H1 (cell line): ENCODE measurements at regions not wholly inside any gene's neighbourhood (a gene's known extent, or its start where the extent isn't known, plus 50 kb on each side); places are given as distances from the start of the nearest gene placed in this dataset.

Source experiments
- CTCF ChIA-PET: fragments of 300-600 bp; sonication (Branson Sonifier 250); formaldehyde crosslinking; loops from one replicate; lab custom pipeline; 2021; ENCODE audit not compliant: partially characterized antibody; lab: Charles Lee
- POLR2A ChIA-PET: fragments of 300-600 bp; sonication (Branson Sonifier 250); formaldehyde crosslinking; loops from one replicate; lab custom pipeline; 2021; ENCODE audit warnings: inconsistent platforms; ENCODE audit not compliant: partially characterized antibody; lab: Charles Lee
- DNase-seq, 2 experiments: peaks; one replicate each; pipeline versions ENCODE4 v3.0.0 to v3.0.0-alpha.2; 2010 to 2022; ENCODE audit warnings: low spot score in 2 of 2, low read depth in 1 of 2, mixed read lengths in 1 of 2
- FAIRE-seq: peaks from 2 replicates; lab custom pipeline; 2011; peaks lifted over from hg19 to GRCh38; lab: Jason Lieb, UNC
- H2AFZ ChIP-seq: 2 replicates; pipeline ENCODE4 v1.8.1; 2012; ENCODE audit warnings: low read length, inconsistent platforms
- H2AK5ac ChIP-seq: 2 replicates; pipeline ENCODE4 v1.6.1; 2013; ENCODE audit warnings: low read depth, low read length
- H2BK120ac ChIP-seq: replicated peaks from 2 replicates; pipeline ENCODE3; 2013; ENCODE audit warnings: low read depth, low read length, inconsistent platforms
- H2BK12ac ChIP-seq: 2 replicates; pipeline ENCODE4 v1.6.1; 2013; ENCODE audit warnings: low read depth, low read length
- H2BK15ac ChIP-seq: 2 replicates; pipeline ENCODE4 v1.6.1; 2013; ENCODE audit warnings: low read length
- H2BK20ac ChIP-seq: 2 replicates; pipeline ENCODE4 v1.6.1; 2013; ENCODE audit warnings: low read length
- H2BK5ac ChIP-seq: 2 replicates; pipeline ENCODE4 v1.6.1; 2013; ENCODE audit warnings: low read depth, low read length
- H3K14ac ChIP-seq: 2 replicates; pipeline ENCODE4 v1.6.1; 2013; ENCODE audit warnings: inconsistent platforms; ENCODE audit not compliant: insufficient read length
- H3K18ac ChIP-seq: 2 replicates; pipeline ENCODE4 v1.6.1; 2013; ENCODE audit warnings: low read length; ENCODE audit errors: extremely low read depth
- H3K23ac ChIP-seq: 2 replicates; pipeline ENCODE4 v1.6.1; 2013; ENCODE audit warnings: inconsistent platforms; ENCODE audit not compliant: insufficient read length
- H3K23me2 ChIP-seq: 2 replicates; pipeline ENCODE4 v1.6.1; 2013; ENCODE audit warnings: low read depth, low read length
- H3K27ac ChIP-seq: 2 replicates; pipeline ENCODE4 v1.6.1; 2011; ENCODE audit warnings: low read depth, low read length, inconsistent platforms
- H3K27me3 ChIP-seq, 4 experiments: replicated peaks in 1 of 4; 1 replicate in 1 of 4; 2 replicates in 3 of 4; pipeline versions ENCODE4 v1.6.1 to v1.8.1; 2011 to 2013; ENCODE audit warnings: low read length in 3 of 4, mild to moderate bottlenecking in 3 of 4, inconsistent platforms in 2 of 4, mixed read lengths in 2 of 4, moderate library complexity in 1 of 4; ENCODE audit not compliant: control insufficient read depth in 3 of 4, insufficient read depth in 3 of 4; ENCODE audit errors: extremely low read depth in 1 of 4
- H3K36me3 ChIP-seq, 4 experiments: 2 replicates each; pipeline versions ENCODE4 v1.6.1 to v1.8.1; 2011 to 2013; ENCODE audit warnings: mild to moderate bottlenecking in 4 of 4, low read length in 3 of 4, moderate library complexity in 2 of 4, control low read depth in 1 of 4, inconsistent platforms in 1 of 4; ENCODE audit not compliant: insufficient read depth in 4 of 4, control insufficient read depth in 2 of 4
- H3K4ac ChIP-seq: replicated peaks from 2 replicates; pipeline ENCODE3; 2013; ENCODE audit warnings: low read length, low read depth, mixed read lengths, inconsistent platforms; ENCODE audit not compliant: insufficient read length
- H3K4me1 ChIP-seq, 4 experiments: replicated peaks in 1 of 4; 1 replicate in 1 of 4; 2 replicates in 3 of 4; pipeline versions ENCODE4 v1.6.1 to v1.8.1; 2011 to 2013; ENCODE audit warnings: low read length in 3 of 4, inconsistent platforms in 2 of 4, mixed read lengths in 1 of 4; ENCODE audit not compliant: insufficient read depth in 4 of 4, control insufficient read depth in 3 of 4
- H3K4me2 ChIP-seq, 2 experiments: 2 replicates each; pipeline versions ENCODE4 v1.6.1 to v1.8.1; 2011 to 2013; ENCODE audit warnings: low read depth in 2 of 2, low read length in 2 of 2, control low read depth in 1 of 2, inconsistent platforms in 1 of 2, mild to moderate bottlenecking in 1 of 2; ENCODE audit not compliant: insufficient read depth in 1 of 2
- H3K4me3 ChIP-seq, 4 experiments: fragments of 200-600, 300-600 bp in 1 of 4; sonication (generic), shearing (Covaris generic), sonication (Bioruptor Twin) in 1 of 4; 2 replicates each; pipeline versions ENCODE4 v1.5.1 to v1.8.1; 2011 to 2016; ENCODE audit warnings: low read length in 4 of 4, low read depth in 3 of 4, control low read depth in 2 of 4, inconsistent platforms in 2 of 4, mild to moderate bottlenecking in 2 of 4, mixed read lengths in 1 of 4, moderate library complexity in 1 of 4; ENCODE audit not compliant: insufficient read depth in 2 of 4; ENCODE audit errors: extremely low read depth in 1 of 4
- H3K56ac ChIP-seq: replicated peaks from 2 replicates; pipeline ENCODE3; 2013; ENCODE audit warnings: low read depth, mild to moderate bottlenecking, mixed read lengths, low read length, inconsistent platforms; ENCODE audit not compliant: insufficient read length
- H3K79me1 ChIP-seq: 2 replicates; pipeline ENCODE4 v1.6.1; 2013; ENCODE audit warnings: low read depth, low read length, control low read depth
- H3K79me2 ChIP-seq, 2 experiments: 2 replicates each; pipeline versions ENCODE4 v1.6.1 to v1.8.1; 2012 to 2013; ENCODE audit warnings: low read length in 2 of 2, mild to moderate bottlenecking in 2 of 2, inconsistent platforms in 1 of 2; ENCODE audit not compliant: insufficient read depth in 2 of 2, control insufficient read depth in 1 of 2
- H3K9ac ChIP-seq, 4 experiments: replicated peaks in 1 of 4; 1 replicate in 1 of 4; 2 replicates in 3 of 4; pipeline versions ENCODE4 v1.6.1 to v1.8.1; 2011 to 2013; ENCODE audit warnings: low read depth in 3 of 4, low read length in 3 of 4, control low read depth in 2 of 4, mild to moderate bottlenecking in 2 of 4, moderate library complexity in 2 of 4, inconsistent platforms in 1 of 4; ENCODE audit errors: extremely low read depth in 1 of 4
- H3K9me3 ChIP-seq, 2 experiments: 2 replicates each; pipeline versions ENCODE4 v1.6.1 to v1.8.1; 2012 to 2013; ENCODE audit warnings: mild to moderate bottlenecking in 2 of 2, moderate library complexity in 2 of 2, control low read depth in 1 of 2, inconsistent platforms in 1 of 2, low read depth in 1 of 2, low read length in 1 of 2, mixed read lengths in 1 of 2; ENCODE audit not compliant: insufficient read depth in 2 of 2
- H4K20me1 ChIP-seq, 2 experiments: replicated peaks in 1 of 2; 2 replicates each; pipeline versions ENCODE3 to v1.8.1; 2011 to 2013; ENCODE audit warnings: inconsistent platforms in 2 of 2, low read length in 2 of 2, mild to moderate bottlenecking in 1 of 2; ENCODE audit not compliant: insufficient read depth in 2 of 2, control insufficient read depth in 1 of 2
- H4K5ac ChIP-seq: 2 replicates; pipeline ENCODE4 v1.6.1; 2013; ENCODE audit warnings: low read length, low read depth, mixed read lengths, inconsistent platforms; ENCODE audit not compliant: insufficient read length
- H4K8ac ChIP-seq: 2 replicates; pipeline ENCODE4 v1.8.0; 2013; ENCODE audit warnings: mild to moderate bottlenecking, moderate library complexity, low read length, inconsistent platforms; ENCODE audit not compliant: insufficient read depth; ENCODE audit errors: extremely low read depth
- H4K91ac ChIP-seq: replicated peaks from 2 replicates; pipeline ENCODE3; 2013; ENCODE audit warnings: low read length, mixed read lengths, inconsistent platforms; ENCODE audit not compliant: insufficient read length
- ATF3 ChIP-seq: IDR thresholded peaks from 2 replicates; pipeline ENCODE4 v1.6.1; 2011; ENCODE audit warnings: low read depth, mild to moderate bottlenecking, low read length; ENCODE audit not compliant: insufficient read depth
- E2F6 ChIP-seq: IDR thresholded peaks from 2 replicates; pipeline ENCODE4 v1.6.1; 2012; ENCODE audit warnings: inconsistent platforms
- EGR1 ChIP-seq: IDR thresholded peaks from 2 replicates; pipeline ENCODE4 v1.6.1; 2011; ENCODE audit warnings: low read depth, low read length, borderline replicate concordance
- EP300 ChIP-seq, 2 experiments: IDR thresholded peaks; 1 replicate in 1 of 2; 2 replicates in 1 of 2; pipeline ENCODE4 v1.6.1; 2011 to 2012; ENCODE audit warnings: low read depth in 2 of 2, low read length in 2 of 2, mild to moderate bottlenecking in 2 of 2, borderline replicate concordance in 1 of 2, inconsistent platforms in 1 of 2, moderate library complexity in 1 of 2
- JUN ChIP-seq: IDR thresholded peaks from 2 replicates; pipeline ENCODE4 v1.6.1; 2011; ENCODE audit warnings: low read depth, mild to moderate bottlenecking, improper control_type of control experiment, low read length
- SP2 ChIP-seq: IDR thresholded peaks from 2 replicates; pipeline ENCODE4 v1.6.1; 2012; ENCODE audit warnings: mild to moderate bottlenecking, low read length, inconsistent platforms
- SRF ChIP-seq: IDR thresholded peaks from 2 replicates; pipeline ENCODE4 v1.6.1; 2011; ENCODE audit warnings: mild to moderate bottlenecking, low read depth, low read length, moderate library complexity
- WGBS, 2 experiments: shearing (Covaris generic) in 1 of 2; methylation state at CpG; one replicate each; pipeline versions ENCODE4 v1.1.6 to v1.1.7; 2013 to 2015; ENCODE audit warnings: low lambda C conversion rate in 2 of 2, mixed read lengths in 2 of 2, inconsistent platforms in 1 of 2, low coverage in 1 of 2, missing lambda C conversion rate in 1 of 2; ENCODE audit not compliant: insufficient replicate concordance in 2 of 2, insufficient coverage in 1 of 2, insufficient read length in 1 of 2; ENCODE audit errors: extremely low coverage in 1 of 2, missing lambda C conversion rate in 1 of 2; 5-methylcytosine and 5-hydroxymethylcytosine counted together

- no peak overlapping the region for H3K23ac ChIP-seq
- no peaks in the 10 kb centered on the region for H4K20me1 ChIP-seq
- no peak overlapping the region for H3K4ac ChIP-seq
- no peaks in the 10 kb centered on the region for H3K79me2 ChIP-seq
- H4K91ac ChIP-seq: no peak overlapping the region
- no peak overlapping the region for H3K4me3 ChIP-seq
- H3K4me2 ChIP-seq: no peak overlapping the region
- H3K4me1 ChIP-seq: peaks cover 0 to 4% (median 0%) of the 10 kb centered on the region in 4 experiments; a peak in 1 of 7 replicates
- no peaks in the 10 kb centered on the region for H3K79me1 ChIP-seq
- H2BK15ac ChIP-seq: no peak overlapping the region
- H2BK12ac ChIP-seq: no peak overlapping the region
- CTCF ChIA-PET: no interaction called here
- H3K27me3 ChIP-seq: no peaks in the 10 kb centered on the region
- H2BK5ac ChIP-seq: no peak overlapping the region
- no peak overlapping the region for H2AFZ ChIP-seq
- H3K14ac ChIP-seq: no peak overlapping the region
- no peak overlapping the region for H2AK5ac ChIP-seq
- H4K5ac ChIP-seq: no peak overlapping the region
- no peaks in the 10 kb centered on the region for H3K23me2 ChIP-seq
- 100% methylated on average over 1 of the region's 1 CpG; no CpG with 5 or more reads in 1 of the 2 experiments for WGBS, 2 experiments
- H3K18ac ChIP-seq: no peak overlapping the region
- no peak overlapping the region for H3K9ac ChIP-seq
- H4K8ac ChIP-seq: no peak overlapping the region
- H2BK120ac ChIP-seq: no peak overlapping the region
- H3K36me3 ChIP-seq: no peaks in the 10 kb centered on the region
- H3K27ac ChIP-seq: no peak overlapping the region
- POLR2A ChIA-PET: no interaction called here
- TF ChIP-seq ATF3: no peak
- TF ChIP-seq EGR1: no peak
- no peak for TF ChIP-seq EP300 (IDR thresholded peaks at IDR 0.05; ENCODE audit: borderline replicate concordance in 1 of 2, low read depth in 2 of 2, low read length in 2 of 2)
- TF ChIP-seq SRF: no peak
- no peak for TF ChIP-seq SP2
- no peak for TF ChIP-seq E2F6
- no peak for TF ChIP-seq JUN
- FAIRE-seq (no peak), DNase-seq (no peak)
- no peak overlapping the region for H3K56ac ChIP-seq
- H3K9me3 ChIP-seq: peaks cover 5 to 7% of the 10 kb centered on the region in 2 experiments; a peak in 1 of 4 replicates
- H2BK20ac ChIP-seq: no peak overlapping the region
These were observed 606.4 kb upstream of the GRM7 start for GRCh38 chr3:6254490-6254889.
